HCT116 (cell line): ENCODE measurements at regions not wholly inside any gene's neighbourhood (a gene's known extent, or its start where the extent isn't known, plus 50 kb on each side); places are given as distances from the start of the nearest gene placed in this dataset.

Source experiments
- ATAC-seq: fragments of 200-7000 bp; cut with Tn5 transposase; 2 replicates; pipeline ENCODE4 v1.9.1; 2020; ENCODE audit warnings: mild to moderate bottlenecking, moderate library complexity
- BruUV-seq: library from RNA; stranded (reverse); fragments of 400-500 nt; replicated peaks from 2 replicates; lab custom pipeline; 2021; lab: Mats Ljungman, UMichigan
- CTCF ChIA-PET: fragments of 300-600 bp; sonication (Branson Sonifier 250); formaldehyde crosslinking; loops from one replicate; lab custom pipeline; 2021; ENCODE audit warnings: antibody characterized with exemption; lab: Charles Lee
- POLR2A ChIA-PET: fragments of 300-600, 350-600 bp; sonication (Branson Sonifier 250); formaldehyde crosslinking; loops from one replicate; lab custom pipeline; 2021; ENCODE audit warnings: antibody characterized with exemption; lab: Charles Lee
- RAD21 ChIA-PET, 2 experiments: fragments of 300-600 bp; sonication (Branson Sonifier 250); formaldehyde crosslinking; loops; one replicate each; lab custom pipeline; 2023; ENCODE audit warnings: low total read pairs in 2 of 2; ENCODE audit not compliant: uncharacterized antibody in 2 of 2, unreplicated experiment in 2 of 2, low non-redundant PET in 1 of 2; lab: Charles Lee
- DNase-seq: peaks from one replicate; pipeline ENCODE4 v3.0.0-alpha.2; 2010; ENCODE audit warnings: low read depth, low spot score
- H2AFZ ChIP-seq: fragments of 200-600 bp; shearing (Covaris generic), sonication (generic); 2 replicates; pipeline ENCODE4 v1.6.1; 2017; ENCODE audit warnings: low read depth, mixed run types, mixed read lengths, antibody characterized with exemption, low read length; ENCODE audit not compliant: poor library complexity, severe bottlenecking
- H3K27ac ChIP-seq: 2 replicates; pipeline ENCODE4 v1.5.1; 2012; ENCODE audit warnings: low read depth, low read length
- H3K27me3 ChIP-seq: fragments of 200-600 bp; sonication (generic); 2 replicates; pipeline ENCODE4 v1.6.1; 2016; ENCODE audit warnings: mixed run types, low read length, mixed read lengths; ENCODE audit not compliant: insufficient read depth
- H3K36me3 ChIP-seq, 2 experiments: fragments of 200-500 bp in 1 of 2; fragments of 200-600 bp in 1 of 2; sonication (Bioruptor generic) in 1 of 2; sonication (generic) in 1 of 2; 2 replicates each; pipeline versions ENCODE4 v1.5.1 to v1.6.1; 2014 to 2016; ENCODE audit warnings: low read length in 2 of 2, inconsistent platforms in 1 of 2, mixed read lengths in 1 of 2, mixed run types in 1 of 2; ENCODE audit not compliant: insufficient read depth in 2 of 2, control insufficient read depth in 1 of 2
- H3K4me1 ChIP-seq, 2 experiments: fragments of 200-600 bp in 1 of 2; sonication (generic) in 1 of 2; 2 replicates each; pipeline versions ENCODE4 v1.5.1 to v1.6.1; 2012 to 2017; ENCODE audit warnings: low read length in 2 of 2, inconsistent platforms in 1 of 2, mild to moderate bottlenecking in 1 of 2, mixed read lengths in 1 of 2, mixed run types in 1 of 2, moderate library complexity in 1 of 2; ENCODE audit not compliant: insufficient read depth in 2 of 2, control insufficient read depth in 1 of 2
- H3K4me2 ChIP-seq: fragments of 200-600 bp; sonication (generic); 2 replicates; pipeline ENCODE4 v1.6.1; 2017; ENCODE audit warnings: mixed run types, low read length, mixed read lengths
- H3K4me3 ChIP-seq, 2 experiments: fragments of 200-600 bp in 1 of 2; sonication (generic) in 1 of 2; replicated peaks in 1 of 2; 2 replicates each; pipeline ENCODE4 v1.5.1; 2011 to 2016; ENCODE audit warnings: low read length in 2 of 2, control low read depth in 1 of 2, low read depth in 1 of 2, mild to moderate bottlenecking in 1 of 2, mixed read lengths in 1 of 2, mixed run types in 1 of 2
- H3K79me2 ChIP-seq: fragments of 200-600 bp; sonication (generic); 2 replicates; pipeline ENCODE4 v1.6.1; 2017; ENCODE audit warnings: mild to moderate bottlenecking, mixed run types, low read length, moderate library complexity, mixed read lengths; ENCODE audit not compliant: insufficient read depth
- H3K9ac ChIP-seq: fragments of 200-600 bp; sonication (generic); 2 replicates; pipeline ENCODE4 v1.6.1; 2016; ENCODE audit warnings: low read length, mixed read lengths
- H3K9me2 ChIP-seq: fragments of 200-600 bp; sonication (generic), shearing (Covaris generic); 2 replicates; pipeline ENCODE4 v1.6.1; 2017; ENCODE audit warnings: mixed run types, mild to moderate bottlenecking, moderate library complexity; ENCODE audit not compliant: insufficient read depth
- H3K9me3 ChIP-seq, 2 experiments: fragments of 200-500 bp in 1 of 2; fragments of 200-600 bp in 1 of 2; sonication (Bioruptor generic) in 1 of 2; sonication (generic) in 1 of 2; 2 replicates each; pipeline ENCODE4 v1.6.1; 2014 to 2017; ENCODE audit warnings: low read length in 2 of 2, mixed read lengths in 2 of 2, inconsistent platforms in 1 of 2, low read depth in 1 of 2, mild to moderate bottlenecking in 1 of 2, mixed run types in 1 of 2, moderate library complexity in 1 of 2; ENCODE audit not compliant: control insufficient read depth in 1 of 2, insufficient read depth in 1 of 2
- H4K20me1 ChIP-seq: fragments of 200-600 bp; sonication (generic), shearing (Covaris generic); 2 replicates; pipeline ENCODE4 v1.6.1; 2017; ENCODE audit warnings: mixed run types, mild to moderate bottlenecking, moderate library complexity; ENCODE audit not compliant: insufficient read depth
- CBX3 ChIP-seq: IDR thresholded peaks from 2 replicates; pipeline ENCODE4 v1.6.1; 2012; ENCODE audit warnings: low read depth
- EZH2phosphoT487 ChIP-seq: fragments of 200-600 bp; IDR thresholded peaks from 2 replicates; pipeline ENCODE4 v1.6.1; 2018; ENCODE audit warnings: antibody characterized with exemption, borderline replicate concordance
- SP1 ChIP-seq: IDR thresholded peaks from 2 replicates; pipeline ENCODE4 v1.6.1; 2012; ENCODE audit warnings: low read depth
- SRF ChIP-seq: IDR thresholded peaks from 2 replicates; pipeline ENCODE4 v1.6.1; 2012; ENCODE audit warnings: low read depth
- intact Hi-C: fragments of 100-400 bp; cut with micrococcal nuclease; formaldehyde crosslinking; loops from 2 replicates; pipeline ENCODE4 v1.10.0; 2022
- TF ChIP-seq, protein P1 (sequence below): IDR thresholded peaks from 2 replicates; pipeline ENCODE4 v1.6.1; 2012
- TF ChIP-seq, protein P2 (sequence below): IDR thresholded peaks from 2 replicates; pipeline ENCODE4 v1.6.1; 2012; ENCODE audit warnings: low read depth

DNA sequence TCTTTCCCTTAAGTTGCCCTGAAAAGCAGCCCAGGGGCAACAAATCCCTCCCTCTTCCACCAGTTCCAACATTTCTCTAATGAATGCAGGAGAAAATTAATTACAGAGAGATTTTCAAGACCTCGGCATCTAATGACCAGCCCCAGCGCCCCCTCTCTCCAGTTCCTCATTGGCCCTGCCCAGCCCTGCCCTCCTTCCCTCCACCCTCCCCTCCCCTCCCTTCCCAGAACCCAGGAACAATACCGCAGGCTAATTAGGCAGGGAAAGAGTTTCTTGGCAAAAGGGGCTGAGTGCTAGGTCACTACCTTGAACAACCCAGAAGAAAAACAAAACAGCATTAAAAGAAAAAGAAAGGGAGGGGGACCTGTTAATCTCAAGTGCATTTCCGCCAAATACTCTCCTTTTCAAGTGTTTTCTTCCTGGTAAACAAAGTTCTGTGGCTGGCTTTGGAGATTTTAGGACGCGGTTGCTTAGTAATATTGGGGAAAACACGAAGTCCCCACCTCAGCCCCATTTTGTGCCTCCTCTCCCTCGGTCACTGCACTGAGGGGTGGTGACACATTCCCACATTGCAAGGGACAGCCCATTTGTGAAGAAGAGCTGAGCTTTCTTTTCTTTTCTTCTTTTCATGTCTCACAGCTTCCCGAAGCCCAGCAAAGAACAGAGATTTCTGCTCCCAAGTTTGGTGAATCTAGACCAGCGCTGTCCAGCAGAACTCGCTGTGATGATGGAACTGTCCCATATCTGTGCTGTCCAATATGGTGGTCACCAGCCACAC is 215.4 kb downstream of the SOX9 start:
- H3K4me2 ChIP-seq, result no peak overlapping the region
- no peak overlapping the region for H3K27ac ChIP-seq
- H3K36me3 ChIP-seq, result no peaks in the 10 kb centered on the region
- RAD21 ChIA-PET, result interaction anchor here in 1 of 2 experiments (0.6 kb wide), 1 partner anchor 198 kb away, joined by 4 read pairs; no protein-coding TSS in a partner anchor
- H2AFZ ChIP-seq, result no peak overlapping the region
- CTCF ChIA-PET, result no interaction called here
- intact Hi-C loops, result loop anchor here (5.0 kb wide), 1 partner anchor 209 kb away; no protein-coding TSS in a partner anchor
- no peaks in the 10 kb centered on the region for H4K20me1 ChIP-seq
- no peaks in the 10 kb centered on the region for H3K9me2 ChIP-seq
- no peak for ATAC-seq
- no peaks in the 10 kb centered on the region for H3K9me3 ChIP-seq
- DNase-seq, result no peak
- no peak overlapping the region for H3K4me3 ChIP-seq
- H3K27me3 ChIP-seq, result no peaks in the 10 kb centered on the region
- POLR2A ChIA-PET, result no interaction called here
- TF ChIP-seq CBX3, result no peak
- no peak for TF ChIP-seq EZH2phosphoT487
- TF ChIP-seq SRF, result no peak
- no peak for TF ChIP-seq SP1
- TF ChIP-seq, protein P1, sequence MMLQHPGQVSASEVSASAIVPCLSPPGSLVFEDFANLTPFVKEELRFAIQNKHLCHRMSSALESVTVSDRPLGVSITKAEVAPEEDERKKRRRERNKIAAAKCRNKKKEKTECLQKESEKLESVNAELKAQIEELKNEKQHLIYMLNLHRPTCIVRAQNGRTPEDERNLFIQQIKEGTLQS, result no peak
- TF ChIP-seq, protein P2, sequence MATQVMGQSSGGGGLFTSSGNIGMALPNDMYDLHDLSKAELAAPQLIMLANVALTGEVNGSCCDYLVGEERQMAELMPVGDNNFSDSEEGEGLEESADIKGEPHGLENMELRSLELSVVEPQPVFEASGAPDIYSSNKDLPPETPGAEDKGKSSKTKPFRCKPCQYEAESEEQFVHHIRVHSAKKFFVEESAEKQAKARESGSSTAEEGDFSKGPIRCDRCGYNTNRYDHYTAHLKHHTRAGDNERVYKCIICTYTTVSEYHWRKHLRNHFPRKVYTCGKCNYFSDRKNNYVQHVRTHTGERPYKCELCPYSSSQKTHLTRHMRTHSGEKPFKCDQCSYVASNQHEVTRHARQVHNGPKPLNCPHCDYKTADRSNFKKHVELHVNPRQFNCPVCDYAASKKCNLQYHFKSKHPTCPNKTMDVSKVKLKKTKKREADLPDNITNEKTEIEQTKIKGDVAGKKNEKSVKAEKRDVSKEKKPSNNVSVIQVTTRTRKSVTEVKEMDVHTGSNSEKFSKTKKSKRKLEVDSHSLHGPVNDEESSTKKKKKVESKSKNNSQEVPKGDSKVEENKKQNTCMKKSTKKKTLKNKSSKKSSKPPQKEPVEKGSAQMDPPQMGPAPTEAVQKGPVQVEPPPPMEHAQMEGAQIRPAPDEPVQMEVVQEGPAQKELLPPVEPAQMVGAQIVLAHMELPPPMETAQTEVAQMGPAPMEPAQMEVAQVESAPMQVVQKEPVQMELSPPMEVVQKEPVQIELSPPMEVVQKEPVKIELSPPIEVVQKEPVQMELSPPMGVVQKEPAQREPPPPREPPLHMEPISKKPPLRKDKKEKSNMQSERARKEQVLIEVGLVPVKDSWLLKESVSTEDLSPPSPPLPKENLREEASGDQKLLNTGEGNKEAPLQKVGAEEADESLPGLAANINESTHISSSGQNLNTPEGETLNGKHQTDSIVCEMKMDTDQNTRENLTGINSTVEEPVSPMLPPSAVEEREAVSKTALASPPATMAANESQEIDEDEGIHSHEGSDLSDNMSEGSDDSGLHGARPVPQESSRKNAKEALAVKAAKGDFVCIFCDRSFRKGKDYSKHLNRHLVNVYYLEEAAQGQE, result no peak
- H3K4me1 ChIP-seq, result peaks cover 34 to 40% of the 10 kb centered on the region in 2 experiments
- H3K79me2 ChIP-seq, result no peaks in the 10 kb centered on the region
- H3K9ac ChIP-seq, result no peak overlapping the region
- no TSS peak for BruUV-seq
